SU-DHL-6 (cell line): ENCODE measurements at regions not wholly inside any gene's neighbourhood (a gene's known extent, or its start where the extent isn't known, plus 50 kb on each side); places are given as distances from the start of the nearest gene placed in this dataset.
A peak's percentile ranks its signal among the peaks of the same experiment; 100 is the strongest.

Experiments
- H2AFZ ChIP-seq: fragments of 200-600 bp; sonication (generic); 2 replicates; pipeline ENCODE4 v1.6.1; 2014; ENCODE audit warnings: low read depth, mild to moderate bottlenecking, moderate library complexity, mixed read lengths, antibody characterized with exemption, low read length; ENCODE audit not compliant: severe bottlenecking
- H3F3A ChIP-seq: fragments of 200-600 bp; shearing (Covaris generic); 2 replicates; pipeline ENCODE4 v1.6.0; 2016; ENCODE audit warnings: antibody characterized with exemption, mild to moderate bottlenecking; ENCODE audit not compliant: insufficient read depth
- H3K27ac ChIP-seq: fragments of 200-600 bp; sonication (generic); 2 replicates; pipeline ENCODE4 v1.5.1; 2016; ENCODE audit warnings: low read depth, mild to moderate bottlenecking, low read length, moderate library complexity, mixed read lengths
- H3K27me3 ChIP-seq: fragments of 200-600 bp; sonication (generic), shearing (Covaris generic); 2 replicates; pipeline ENCODE4 v1.6.0; 2014; ENCODE audit warnings: mild to moderate bottlenecking, low read length
- H3K36me3 ChIP-seq: fragments of 200-600 bp; sonication (generic); 2 replicates; pipeline ENCODE4 v1.6.1; 2014; ENCODE audit warnings: mild to moderate bottlenecking, low read length, mixed read lengths
- H3K4me2 ChIP-seq: fragments of 300-600, 200-600 bp; shearing (Covaris generic), sonication (generic); 2 replicates; pipeline ENCODE4 v1.6.0; 2014; ENCODE audit warnings: low read length, low read depth, mild to moderate bottlenecking; ENCODE audit not compliant: poor library complexity, severe bottlenecking
- H3K4me3 ChIP-seq: fragments of 200-600 bp; sonication (generic); 2 replicates; pipeline ENCODE4 v1.5.1; 2014; ENCODE audit warnings: antibody characterized with exemption, low read length, mild to moderate bottlenecking, mixed read lengths; ENCODE audit not compliant: insufficient read depth, poor library complexity, severe bottlenecking
- H3K79me2 ChIP-seq: fragments of 200-600 bp; sonication (generic); 2 replicates; pipeline ENCODE4 v1.6.1; 2014; ENCODE audit warnings: mild to moderate bottlenecking, low read length, moderate library complexity; ENCODE audit not compliant: insufficient read depth
- H3K9ac ChIP-seq: fragments of 200-600 bp; sonication (generic); 2 replicates; pipeline ENCODE4 v1.7.0; 2014; ENCODE audit warnings: mild to moderate bottlenecking, low read length
- H3K9me2 ChIP-seq: fragments of 200-600 bp; sonication (generic); replicated peaks from 2 replicates; pipeline ENCODE4 v1.6.1; 2014; ENCODE audit warnings: low read length; ENCODE audit not compliant: insufficient read depth
- H3K9me3 ChIP-seq: fragments of 200-600 bp; sonication (generic); 2 replicates; pipeline ENCODE4 v1.6.1; 2014; ENCODE audit warnings: low read length, mixed read lengths; ENCODE audit not compliant: insufficient read depth
- H4K20me1 ChIP-seq: fragments of 200-600 bp; sonication (generic); 2 replicates; pipeline ENCODE4 v1.6.1; 2014; ENCODE audit warnings: low read depth, mild to moderate bottlenecking, antibody characterized with exemption, low read length, moderate library complexity, mixed read lengths
- EZH2phosphoT487 ChIP-seq: fragments of 200-600 bp; sonication (generic), shearing (Covaris generic); conservative IDR thresholded peaks from 2 replicates; pipeline ENCODE4 v1.6.1; 2018; ENCODE audit warnings: mild to moderate bottlenecking, antibody characterized with exemption, low read length, moderate library complexity, mixed read lengths
- TF ChIP-seq, protein P1 (sequence below): fragments of 200-600 bp; sonication (generic); IDR thresholded peaks from one replicate; pipeline ENCODE4 v1.5.1; 2017; ENCODE audit warnings: antibody characterized with exemption, mild to moderate bottlenecking, low read length, moderate library complexity; ENCODE audit not compliant: insufficient read depth, poor library complexity, severe bottlenecking

DNA sequence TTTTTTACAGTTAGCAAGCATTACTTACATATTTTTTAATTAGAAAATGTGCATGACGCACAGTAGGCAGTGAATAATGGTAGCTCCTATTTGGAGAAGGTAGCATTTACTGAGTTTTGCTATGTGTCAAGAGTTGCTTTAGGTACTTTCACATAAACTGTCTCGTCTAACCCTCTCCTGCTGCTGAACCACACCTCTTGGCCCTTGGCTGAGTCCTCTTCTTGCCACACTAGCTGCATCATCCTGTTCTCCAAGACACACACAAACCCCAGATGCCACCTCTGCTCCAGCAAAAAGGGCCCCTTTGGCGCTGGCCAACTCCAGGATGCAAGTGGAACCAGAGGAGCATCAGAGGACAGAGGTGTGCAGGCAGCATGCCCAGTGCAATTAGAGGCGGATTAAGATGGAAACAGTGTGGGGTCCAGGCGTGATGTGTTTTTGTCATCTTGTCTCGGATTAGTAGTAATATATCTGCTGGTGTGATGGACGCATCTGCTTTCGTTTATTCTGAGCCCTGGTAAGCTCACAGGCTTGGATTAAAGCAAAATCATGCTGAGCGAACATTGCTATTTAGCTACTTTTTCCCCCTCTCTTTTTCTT lies 367.0 kb upstream of the CADM1 start:
- no peak overlapping the region for H3K9ac ChIP-seq
- no peaks in the 10 kb centered on the region for H3K9me2 ChIP-seq
- no peaks in the 10 kb centered on the region for H4K20me1 ChIP-seq
- peak overlapping the region; percentile 13 for H3K4me2 ChIP-seq
- no peaks in the 10 kb centered on the region for H3K36me3 ChIP-seq
- H3K27me3 ChIP-seq = no peaks in the 10 kb centered on the region
- H3K4me3 ChIP-seq = no peak overlapping the region
- peak overlapping the region; percentile 95; the same call in 1 of the 2 replicates for H3K27ac ChIP-seq
- H3K9me3 ChIP-seq = no peaks in the 10 kb centered on the region
- H3F3A ChIP-seq = peaks cover 23% of the 10 kb centered on the region
- TF ChIP-seq, protein P1, sequence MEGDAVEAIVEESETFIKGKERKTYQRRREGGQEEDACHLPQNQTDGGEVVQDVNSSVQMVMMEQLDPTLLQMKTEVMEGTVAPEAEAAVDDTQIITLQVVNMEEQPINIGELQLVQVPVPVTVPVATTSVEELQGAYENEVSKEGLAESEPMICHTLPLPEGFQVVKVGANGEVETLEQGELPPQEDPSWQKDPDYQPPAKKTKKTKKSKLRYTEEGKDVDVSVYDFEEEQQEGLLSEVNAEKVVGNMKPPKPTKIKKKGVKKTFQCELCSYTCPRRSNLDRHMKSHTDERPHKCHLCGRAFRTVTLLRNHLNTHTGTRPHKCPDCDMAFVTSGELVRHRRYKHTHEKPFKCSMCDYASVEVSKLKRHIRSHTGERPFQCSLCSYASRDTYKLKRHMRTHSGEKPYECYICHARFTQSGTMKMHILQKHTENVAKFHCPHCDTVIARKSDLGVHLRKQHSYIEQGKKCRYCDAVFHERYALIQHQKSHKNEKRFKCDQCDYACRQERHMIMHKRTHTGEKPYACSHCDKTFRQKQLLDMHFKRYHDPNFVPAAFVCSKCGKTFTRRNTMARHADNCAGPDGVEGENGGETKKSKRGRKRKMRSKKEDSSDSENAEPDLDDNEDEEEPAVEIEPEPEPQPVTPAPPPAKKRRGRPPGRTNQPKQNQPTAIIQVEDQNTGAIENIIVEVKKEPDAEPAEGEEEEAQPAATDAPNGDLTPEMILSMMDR = no peak
- no peak for TF ChIP-seq EZH2phosphoT487
- no peak overlapping the region for H2AFZ ChIP-seq
- H3K79me2 ChIP-seq = no peaks in the 10 kb centered on the region

DNA sequence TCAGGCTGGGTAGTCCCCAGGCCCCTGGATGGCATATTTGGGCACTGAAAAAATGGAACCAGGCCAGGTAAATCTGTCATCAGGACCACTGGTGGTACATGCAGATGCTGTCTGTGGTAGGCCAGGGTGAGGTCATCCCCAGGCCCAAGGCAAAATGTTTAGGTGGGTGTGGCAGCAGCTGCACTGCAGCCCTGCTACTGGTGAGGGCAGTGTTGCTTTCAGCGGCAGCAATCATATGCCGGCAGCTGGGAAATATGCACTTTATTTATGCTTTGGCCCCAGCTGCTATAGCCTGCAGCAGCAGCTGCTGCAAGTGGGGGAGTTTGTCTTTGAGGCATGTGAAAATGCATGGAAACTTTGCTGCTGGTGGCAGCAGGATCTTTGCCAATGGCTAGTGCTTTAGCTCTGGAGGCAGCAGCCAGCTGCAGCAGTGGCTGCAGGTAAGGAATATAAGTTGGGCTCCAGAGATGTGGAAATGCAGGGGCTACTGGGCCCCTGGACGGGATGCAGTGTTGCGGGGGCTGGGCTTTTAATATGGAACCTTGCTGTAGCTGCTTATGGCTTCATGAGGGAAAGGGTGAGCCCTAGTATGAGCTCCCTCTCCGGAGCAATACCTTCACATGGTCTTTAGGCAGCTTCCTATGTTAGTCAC lies 365.7 kb upstream of the CADM1 start:
- Histone ChIP-seq H3K79me2 (no peaks in the 10 kb centered on the region), H2AFZ (no peak overlapping the region), H3K27me3 (no peaks in the 10 kb centered on the region), H3K9me3 (no peaks in the 10 kb centered on the region), H4K20me1 (no peaks in the 10 kb centered on the region), H3K4me2 (peak overlapping the region; percentile 44), H3F3A (peaks cover 20% of the 10 kb centered on the region), H3K27ac (no peak overlapping the region), H3K9me2 (no peaks in the 10 kb centered on the region), H3K36me3 (no peaks in the 10 kb centered on the region), H3K4me3 (no peak overlapping the region), H3K9ac (0 out of 2 replicates have a peak overlapping the region, but pooled peaks have one; percentile 16)
- TF ChIP-seq EZH2phosphoT487 = no peak
- TF ChIP-seq, protein P1 = peak; percentile 82

DNA sequence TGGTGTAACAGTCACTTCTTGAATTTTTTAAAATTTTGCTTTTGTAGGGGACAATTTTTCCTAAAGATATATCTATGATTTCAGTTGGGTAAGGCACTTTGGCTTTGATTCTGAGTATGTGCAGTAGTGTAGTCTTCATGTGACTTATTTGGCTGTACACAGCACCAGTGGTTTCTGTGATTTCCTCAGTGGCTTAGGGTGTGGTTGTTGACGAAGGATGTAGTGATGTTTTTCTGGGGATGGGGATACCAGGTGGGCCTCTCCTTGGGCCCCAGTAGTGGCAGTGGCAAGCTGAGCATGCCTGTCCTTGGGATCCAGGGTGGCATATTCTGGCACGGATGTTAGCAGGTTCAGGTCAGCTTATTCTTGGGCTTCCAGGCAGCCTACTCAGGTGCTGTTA lies 364.9 kb upstream of the CADM1 start:
- Histone ChIP-seq H3K9ac (no peak overlapping the region), H3K9me3 (no peaks in the 10 kb centered on the region), H4K20me1 (no peaks in the 10 kb centered on the region), H3K27me3 (no peaks in the 10 kb centered on the region), H3K4me3 (no peak overlapping the region), H3K36me3 (no peaks in the 10 kb centered on the region), H3K4me2 (no peak overlapping the region), H3K79me2 (no peaks in the 10 kb centered on the region), H2AFZ (no peak overlapping the region), H3F3A (peaks cover 13% of the 10 kb centered on the region), H3K9me2 (no peaks in the 10 kb centered on the region), H3K27ac (no peak overlapping the region)
- TF ChIP-seq EZH2phosphoT487 = no peak
- TF ChIP-seq, protein P1 = no peak
